Activated CD4-positive, alpha-beta T cell treated with anti-CD3 and anti-CD28 coated beads, Interleukin-2, amount 50 U/mL, for 24 hours (primary cell): ENCODE measurements at regions not wholly inside any gene's neighbourhood (a gene's known extent, or its start where the extent isn't known, plus 50 kb on each side); places are given as distances from the start of the nearest gene placed in this dataset.

ENCODE experiments used
- DNase-seq, 2 donors: peaks; one replicate each; pipeline ENCODE4 v3.0.0-alpha.2; 2020; ENCODE audit warnings: low read depth in 1 of 2, low spot score in 1 of 2

DNA sequence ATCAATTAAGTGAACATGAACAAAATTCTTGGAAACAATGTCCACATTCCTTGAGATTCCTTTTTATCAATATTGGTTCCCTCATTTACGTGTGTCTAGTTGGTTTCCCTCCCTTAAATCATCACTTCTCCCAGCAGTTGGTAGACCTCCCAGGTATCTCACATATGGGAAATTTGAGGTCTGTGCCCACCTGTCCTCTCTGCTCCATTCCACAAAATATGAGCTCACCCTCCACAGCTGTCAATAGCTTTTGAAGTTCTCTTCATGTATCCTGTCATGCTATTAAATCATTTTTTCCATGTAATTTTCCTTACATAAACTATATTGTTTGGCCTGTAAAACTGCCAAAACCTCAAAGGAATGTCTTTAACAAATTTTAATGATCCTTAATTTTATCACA, 992.2 kb upstream of the ACVR2A start:
- DNase-seq: no peak

DNA sequence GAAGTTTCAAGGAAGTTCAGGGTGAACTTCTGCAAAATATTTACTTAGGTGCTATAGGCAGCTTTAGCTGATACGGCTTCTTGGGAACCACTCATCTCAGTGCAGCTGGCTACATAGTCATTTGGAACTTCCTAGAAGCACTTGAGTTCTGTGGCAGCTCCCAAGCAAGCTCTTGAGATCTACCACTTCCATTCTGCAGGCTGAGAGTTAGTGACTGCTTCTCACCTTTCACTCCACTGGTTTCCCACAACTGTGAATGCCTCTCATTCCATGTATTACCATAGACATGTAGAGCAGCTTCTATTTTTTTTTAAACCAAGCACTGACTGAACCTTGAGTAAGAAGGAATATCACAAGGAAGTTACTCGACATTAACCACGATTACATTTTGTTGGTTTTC, 994.1 kb upstream of the ACVR2A start:
- DNase-seq: no peak

DNA sequence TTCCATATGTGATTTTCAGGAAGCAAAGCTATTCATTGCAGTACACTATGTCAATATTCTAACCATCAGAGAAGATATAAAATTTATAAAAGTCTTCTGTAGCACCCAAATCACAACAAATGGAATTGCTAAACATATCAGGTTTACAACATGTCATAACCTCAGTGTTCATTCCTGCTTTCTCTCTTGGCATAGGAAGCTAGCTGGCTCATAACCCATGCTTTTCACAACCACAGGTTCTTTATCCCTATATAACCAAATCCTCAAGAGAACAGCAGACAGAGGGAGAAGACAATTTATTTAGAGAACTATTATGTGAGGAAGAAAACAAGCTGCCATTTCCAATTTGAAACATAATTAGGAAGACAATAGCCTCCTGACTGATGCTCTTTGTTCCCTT, 997.0 kb upstream of the ACVR2A start:
- no peak for DNase-seq

DNA sequence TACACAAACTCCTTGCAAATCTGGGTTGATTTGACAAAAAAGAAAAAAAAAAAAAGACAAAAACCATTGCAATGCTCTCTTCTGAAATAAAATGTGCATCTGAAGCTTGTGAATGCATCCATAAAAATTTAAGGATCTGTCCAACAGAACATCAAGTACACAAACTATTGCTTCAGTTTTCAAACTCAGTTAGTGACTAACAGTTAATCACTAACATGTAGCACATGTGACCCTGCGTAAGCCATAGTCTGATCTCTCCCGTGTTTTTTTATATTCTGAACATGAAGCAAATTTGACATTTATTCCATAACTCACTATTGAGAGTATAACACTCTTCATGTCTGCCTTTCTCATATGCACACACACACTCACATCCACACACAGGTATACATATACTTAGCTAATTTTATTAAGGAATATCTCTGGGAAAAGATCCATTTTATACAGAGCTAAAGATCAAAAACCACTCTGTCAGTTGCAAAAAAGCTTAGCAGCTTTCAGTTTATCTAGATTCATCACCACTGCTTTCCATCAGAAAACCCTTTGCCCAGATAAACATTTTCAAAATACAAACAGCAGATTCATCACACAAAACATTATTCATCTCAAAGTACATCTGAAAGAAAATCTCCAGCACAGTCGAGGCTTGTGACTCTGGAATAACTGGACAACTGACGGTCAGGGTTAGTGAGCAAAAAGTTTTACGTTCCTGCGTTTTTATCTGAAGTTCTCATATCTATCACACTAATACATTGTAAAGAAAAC, 1000.4 kb upstream of the ACVR2A start:
- no peak for DNase-seq

DNA sequence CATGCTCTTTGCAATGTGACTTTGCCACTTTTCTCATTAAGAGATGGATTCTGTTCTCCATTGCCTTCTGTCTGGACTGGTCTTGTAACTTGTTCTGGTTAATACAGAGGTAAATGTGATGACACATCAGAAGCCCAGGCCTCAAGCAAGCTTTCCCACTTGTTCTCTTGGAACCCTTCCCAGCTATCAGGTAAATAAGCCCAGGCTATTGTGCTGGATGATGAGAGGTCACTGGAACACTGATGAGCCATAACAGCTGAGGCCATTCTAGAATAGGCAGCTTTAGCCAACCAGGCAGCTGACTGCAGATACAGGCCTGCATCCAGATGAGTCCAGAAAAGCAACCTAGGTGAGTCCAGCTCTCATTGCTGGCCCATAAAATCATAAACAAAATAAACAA, 1007.0 kb upstream of the ACVR2A start:
- no peak for DNase-seq

DNA sequence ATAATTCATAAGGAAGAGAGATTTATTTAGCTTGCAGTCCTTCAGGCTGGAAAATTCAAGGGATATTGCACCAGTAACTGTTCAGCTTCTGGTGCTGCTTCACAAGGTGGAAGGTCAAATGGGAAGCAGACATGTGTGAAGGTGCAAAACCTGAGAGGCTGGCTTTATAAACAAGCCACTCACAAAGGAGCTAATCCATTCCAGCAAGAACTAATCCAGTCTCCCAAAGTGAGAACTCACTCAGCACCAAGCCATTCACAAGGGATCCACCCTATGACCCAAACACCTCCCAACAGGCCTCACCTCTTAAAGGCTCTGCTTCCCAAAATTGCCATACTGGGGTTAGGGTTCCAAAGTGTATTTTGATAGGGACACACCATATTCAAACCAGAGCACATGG, 1018.4 kb upstream of the ACVR2A start:
- no peak for DNase-seq

DNA sequence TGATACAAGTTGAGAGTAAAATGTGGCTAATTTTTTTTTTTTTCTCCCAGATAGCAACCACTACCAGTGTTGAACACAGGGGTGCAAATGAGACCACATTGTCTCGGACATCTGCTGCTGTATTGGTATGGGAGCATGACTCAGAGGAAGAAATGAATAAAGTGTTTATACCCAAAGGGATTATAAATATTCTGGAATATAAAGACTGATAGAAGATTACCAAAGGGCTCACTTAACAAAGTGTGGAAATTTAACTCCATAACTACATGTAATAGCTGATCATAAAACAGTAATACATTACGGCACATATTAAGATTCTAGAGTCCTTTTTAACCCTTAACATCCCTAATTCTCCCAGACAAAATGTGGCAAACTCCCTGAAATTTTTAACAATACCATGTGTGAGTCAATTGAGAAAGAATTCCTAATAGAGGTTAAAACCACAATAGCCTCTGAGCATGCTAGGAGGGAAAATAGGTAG, 1023.0 kb upstream of the ACVR2A start:
- no peak for DNase-seq

DNA sequence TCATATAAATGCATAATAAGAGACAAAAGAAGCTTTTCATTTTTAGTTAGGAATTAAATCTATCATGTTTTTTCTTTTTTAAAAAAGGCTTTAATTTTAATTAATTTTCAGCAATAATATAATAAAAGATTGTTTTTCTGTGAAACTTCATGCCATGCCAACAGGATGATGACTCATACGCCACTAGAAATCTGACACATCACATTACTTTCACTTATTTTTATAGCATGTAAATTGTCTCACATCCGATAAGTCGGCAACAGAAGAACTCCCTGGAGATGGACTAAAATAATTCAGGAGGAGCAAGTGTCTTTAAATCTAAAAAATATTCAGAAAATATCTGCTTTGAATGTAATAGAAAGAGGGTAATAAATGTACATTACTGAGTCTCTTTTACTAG, 1024.2 kb upstream of the ACVR2A start:
- DNase-seq: no peak

DNA sequence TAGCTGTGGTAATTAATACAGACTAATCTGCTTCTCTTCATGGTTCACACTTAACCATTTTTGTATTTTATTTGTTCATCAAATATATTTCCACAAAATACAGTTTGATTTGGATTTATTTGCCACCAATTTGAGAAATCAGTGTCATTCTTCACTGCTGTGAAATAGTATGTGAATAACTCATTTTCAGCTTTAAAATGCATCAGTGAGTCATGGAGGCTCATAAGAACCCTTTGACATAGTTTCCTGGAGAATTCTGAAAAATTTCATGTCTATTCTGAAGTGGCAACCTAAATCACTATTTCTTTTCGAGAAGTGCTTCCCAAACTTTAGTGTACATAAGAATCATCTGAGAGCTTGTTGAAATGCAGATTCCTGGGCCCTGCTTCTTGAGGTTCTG, 1026.7 kb upstream of the ACVR2A start:
- no peak for DNase-seq

DNA sequence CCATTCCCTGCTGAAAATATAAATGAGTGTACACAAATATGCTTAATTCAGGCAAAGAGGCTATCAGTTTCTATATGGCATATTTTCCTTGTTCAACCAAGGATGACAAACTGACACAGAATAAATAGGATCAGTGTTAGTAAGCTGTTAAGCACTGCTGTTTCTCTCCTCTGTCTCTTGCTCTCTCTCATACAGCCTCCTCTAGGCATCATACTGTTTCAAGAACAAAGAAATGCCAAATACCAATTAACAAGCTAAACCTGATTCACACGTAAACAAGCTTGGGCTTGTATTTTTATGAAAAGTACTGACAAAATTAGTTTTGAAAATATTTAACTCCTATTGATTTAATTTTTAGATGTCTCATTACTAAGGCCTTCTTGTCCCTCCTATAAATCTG, 1027.2 kb upstream of the ACVR2A start:
- DNase-seq: no peak

DNA sequence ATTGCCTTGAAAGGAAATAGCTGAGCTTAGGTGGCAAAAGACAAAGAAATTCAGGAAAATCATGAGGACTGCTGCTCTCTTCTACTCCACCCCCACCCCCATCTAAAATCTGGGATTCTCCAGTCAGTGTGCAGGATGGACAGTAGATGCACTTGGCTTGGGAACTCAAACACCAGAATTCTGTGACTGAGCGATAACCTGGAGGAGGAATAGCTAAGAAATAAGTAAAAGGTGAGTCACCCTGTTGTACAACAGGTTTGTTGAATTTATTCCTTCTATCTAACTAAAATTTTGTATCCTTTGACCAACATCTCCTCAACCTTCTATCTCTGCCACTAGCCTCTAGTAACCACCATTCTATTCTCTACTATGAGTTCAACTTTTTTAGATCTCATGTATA, 1029.9 kb upstream of the ACVR2A start:
- DNase-seq: no peak

DNA sequence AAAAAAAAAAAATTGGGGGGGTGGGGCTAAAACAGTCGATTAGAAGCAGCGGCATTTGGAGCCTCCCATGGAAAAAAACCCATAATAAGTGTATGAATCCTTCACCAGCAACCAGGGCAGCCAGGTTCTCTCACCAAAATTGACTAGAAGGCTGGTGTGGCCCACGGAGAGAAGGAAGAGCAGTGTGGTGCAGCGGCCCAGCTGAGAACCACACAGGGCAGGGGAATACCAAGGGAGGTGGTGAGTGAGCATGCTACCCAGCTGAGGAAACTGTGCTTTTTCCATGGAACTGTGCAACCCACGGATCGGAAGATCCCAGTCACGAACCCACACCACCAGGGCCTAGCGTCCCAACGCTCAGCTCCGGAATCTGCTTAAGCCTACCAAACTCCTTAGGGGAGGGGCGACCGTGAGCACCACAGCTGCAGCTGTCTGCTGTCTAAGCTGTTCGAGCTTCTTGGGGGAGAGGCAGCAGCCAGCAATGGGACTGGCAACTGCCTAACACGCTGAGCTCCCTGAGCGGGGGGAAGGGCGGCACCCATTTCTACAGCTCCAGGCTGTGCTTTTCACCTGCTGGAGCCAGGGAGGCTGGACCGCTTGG, 1037.2 kb upstream of the ACVR2A start:
- no peak for DNase-seq

DNA sequence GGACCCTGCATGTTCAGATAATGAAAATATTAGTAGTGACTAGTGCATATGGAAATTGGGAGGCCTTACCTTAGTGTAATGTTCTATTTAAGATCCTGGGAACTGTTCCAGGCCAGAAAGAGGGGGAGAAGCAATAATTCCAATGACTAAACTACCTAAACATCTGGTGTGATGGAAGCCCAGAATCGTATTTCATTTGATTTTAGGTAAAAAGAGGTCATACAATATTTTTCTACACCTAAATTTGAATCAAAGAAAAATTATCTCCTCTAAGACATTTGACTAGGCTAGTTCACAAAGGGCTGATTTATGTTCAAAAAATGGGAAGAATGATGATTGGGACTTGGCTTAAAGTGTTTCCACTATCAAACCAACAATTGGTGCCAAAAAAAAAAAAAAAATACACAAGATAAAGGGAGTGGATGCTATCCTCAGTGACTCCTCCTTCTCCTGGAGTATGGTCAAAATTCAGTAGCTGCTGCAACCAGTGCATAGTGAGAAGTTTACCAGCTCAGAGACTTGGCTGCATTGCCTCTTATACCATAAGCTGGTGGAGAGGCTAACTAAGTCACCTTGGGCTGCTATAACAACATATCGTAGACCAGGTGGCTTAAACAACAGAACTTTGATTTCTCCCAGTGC, 1038.3 kb upstream of the ACVR2A start:
- DNase-seq: no peak

DNA sequence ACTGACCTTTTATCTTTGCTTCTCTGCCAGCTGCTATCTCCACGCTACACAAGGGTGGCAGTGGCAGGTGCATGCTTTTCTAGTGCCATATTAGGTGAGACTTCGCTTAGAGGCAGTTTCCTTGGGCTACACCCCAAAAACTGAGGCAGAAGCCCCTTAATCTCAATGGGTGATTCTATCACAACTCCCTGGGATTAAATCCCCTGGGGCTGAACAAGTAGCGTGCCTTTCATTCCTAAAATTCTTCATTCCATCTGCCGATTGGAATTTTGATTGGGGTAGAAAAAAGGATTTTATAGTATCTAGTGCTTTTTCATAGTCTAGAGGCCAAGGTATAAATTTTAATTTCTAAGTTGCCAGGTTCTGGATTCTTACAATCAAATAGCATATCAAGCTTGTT, 1040.5 kb upstream of the ACVR2A start:
- DNase-seq: no peak

DNA sequence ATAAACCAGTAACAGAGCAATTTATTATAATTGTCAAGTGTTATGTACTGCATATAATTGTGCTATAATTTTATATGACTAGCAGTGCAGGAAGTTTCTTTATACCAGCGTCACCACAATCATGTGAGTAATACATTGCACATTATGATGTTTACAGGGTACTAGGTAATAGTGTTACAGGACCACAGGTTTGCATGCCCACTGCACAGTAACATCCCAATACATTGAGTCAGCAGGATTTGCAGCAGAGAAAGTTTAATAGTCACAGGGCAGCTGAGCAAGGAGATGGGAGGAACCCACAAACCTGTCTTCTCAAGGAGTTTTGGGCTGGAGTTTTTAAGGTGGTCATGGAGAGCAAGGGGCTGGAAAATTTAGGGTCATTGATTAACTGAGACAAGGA, 1042.9 kb upstream of the ACVR2A start:
- DNase-seq: no peak

DNA sequence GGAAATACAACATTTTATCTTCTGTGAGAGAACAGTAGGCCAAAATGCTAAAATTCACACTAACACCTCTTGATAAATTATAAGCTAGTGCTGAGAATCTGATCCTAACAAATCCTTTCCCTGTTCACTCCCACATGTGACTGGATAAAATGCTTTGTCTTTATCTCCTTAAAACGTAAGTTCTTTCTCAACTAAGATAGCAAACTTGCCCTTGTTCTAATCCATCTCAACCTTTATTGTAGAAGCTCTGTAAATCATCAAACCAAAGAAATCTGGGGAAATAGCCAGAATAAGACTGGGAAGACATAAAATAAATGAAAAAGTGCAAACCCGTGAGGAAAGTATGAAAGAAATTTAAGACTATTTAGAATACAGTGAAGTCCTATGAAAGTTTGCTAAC, 1058.4 kb upstream of the ACVR2A start:
- no peak for DNase-seq

DNA sequence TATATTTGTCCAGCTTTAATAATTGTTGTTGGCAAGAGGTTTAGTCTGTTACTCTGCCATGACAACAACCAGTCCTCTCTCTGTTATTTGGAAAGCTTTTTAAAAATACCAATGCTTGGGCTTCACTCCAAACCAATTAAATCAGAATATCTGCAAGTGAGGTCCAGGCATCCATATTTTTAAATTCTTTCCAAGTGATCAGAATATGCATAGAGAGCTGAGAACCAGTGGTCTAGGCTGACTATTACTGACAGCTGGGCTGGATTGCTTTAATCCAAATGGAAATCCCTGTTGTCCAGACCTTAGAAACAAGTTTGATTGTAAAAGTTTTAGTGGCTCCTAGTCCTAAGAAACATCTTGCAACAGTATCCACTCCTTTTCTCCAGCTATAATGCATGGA, 1059.7 kb upstream of the ACVR2A start:
- no peak for DNase-seq

DNA sequence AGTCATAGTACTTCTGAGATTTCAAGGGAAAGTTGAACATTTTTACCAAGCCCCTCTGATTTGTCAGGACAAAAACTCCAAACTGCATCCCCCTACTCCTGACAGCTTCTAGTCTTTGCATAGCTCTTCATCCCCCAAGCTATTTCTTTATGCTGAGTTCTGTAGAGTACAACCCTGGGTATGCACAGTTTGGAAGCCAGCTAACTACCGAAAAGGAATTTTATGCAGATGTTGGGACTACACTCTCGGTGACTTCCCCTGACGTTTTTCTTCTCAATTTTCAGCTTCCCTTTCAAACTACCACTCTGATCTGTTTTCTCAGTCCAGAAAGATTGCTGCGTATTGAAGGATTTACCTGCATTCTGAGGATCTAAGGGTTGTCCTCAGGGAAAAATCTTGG, 1060.2 kb upstream of the ACVR2A start:
- no peak for DNase-seq

DNA sequence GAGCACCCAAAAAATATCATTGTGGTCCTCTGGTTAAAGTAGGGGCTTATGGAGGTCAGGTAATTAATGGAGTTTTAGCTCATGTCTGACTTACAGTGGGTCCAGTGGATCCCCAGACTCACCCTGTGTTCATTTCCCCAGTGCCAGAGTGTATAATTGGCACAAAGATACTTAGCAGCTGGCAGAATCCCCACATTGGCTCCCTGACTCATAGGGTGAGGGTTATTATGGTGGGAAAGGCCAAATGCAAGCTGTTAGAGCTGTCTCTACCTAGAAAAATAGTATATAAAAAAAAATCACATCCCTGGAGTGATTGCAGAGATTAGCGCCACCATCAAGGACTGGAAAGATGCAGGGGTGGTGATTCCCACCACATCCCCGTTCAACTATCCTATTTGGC, 1067.6 kb upstream of the ACVR2A start:
- DNase-seq: no peak

DNA sequence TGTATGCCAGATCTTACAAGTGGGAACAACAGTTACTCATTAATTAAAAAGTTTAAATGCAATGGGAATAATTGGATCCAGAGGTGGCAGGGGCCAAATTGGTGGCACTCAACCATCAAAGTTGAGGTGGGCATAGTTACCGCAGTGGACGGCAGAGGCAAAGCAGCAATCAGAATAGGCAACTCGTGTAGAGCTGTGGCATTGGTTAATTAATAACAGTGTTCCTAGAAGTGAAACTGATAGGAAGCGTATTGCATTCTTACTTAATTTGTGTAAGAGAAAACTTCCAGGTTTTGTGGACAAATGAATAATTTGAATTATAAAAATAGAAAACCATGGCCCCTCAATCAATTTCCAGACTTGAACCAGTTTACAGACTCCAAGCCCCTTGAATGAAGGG, 1068.2 kb upstream of the ACVR2A start:
- DNase-seq: no peak

DNA sequence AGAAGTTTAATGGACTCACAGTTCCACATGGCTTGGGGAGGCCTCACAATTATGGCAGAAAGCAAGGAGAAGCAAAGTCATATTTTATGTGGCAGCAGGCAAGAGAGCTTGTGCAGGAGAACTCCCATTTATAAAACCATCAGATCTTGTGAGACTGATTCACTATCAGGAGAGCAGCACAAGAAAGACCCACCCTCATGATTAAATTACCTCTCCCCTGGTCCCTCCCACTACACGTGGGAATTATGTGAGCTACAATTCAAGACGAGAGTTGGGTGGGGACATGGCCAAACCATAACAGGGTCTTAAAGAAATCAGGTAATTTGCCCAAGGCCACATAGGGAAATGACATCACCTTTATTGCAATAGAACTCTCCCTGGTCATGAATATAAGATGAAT, 1073.3 kb upstream of the ACVR2A start:
- no peak for DNase-seq

DNA sequence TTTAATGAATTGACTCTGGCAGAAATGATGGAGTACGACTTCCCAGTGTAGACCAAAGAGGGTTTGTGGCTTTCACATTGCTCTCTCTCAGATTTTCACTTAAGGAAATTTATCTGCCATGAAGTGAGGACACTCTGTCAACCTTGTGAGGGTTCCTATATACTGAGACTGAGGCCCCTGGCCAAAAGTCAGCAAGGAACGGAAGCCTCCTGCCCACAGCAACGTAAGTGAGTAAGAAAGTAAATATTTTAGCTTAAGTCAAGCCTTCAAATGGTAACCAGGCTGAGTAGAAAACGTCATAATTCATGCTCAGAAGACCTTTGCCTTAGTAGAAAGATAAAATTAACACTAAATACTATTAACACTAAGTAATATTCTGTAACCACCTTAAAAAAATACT, 1080.5 kb upstream of the ACVR2A start:
- no peak for DNase-seq

DNA sequence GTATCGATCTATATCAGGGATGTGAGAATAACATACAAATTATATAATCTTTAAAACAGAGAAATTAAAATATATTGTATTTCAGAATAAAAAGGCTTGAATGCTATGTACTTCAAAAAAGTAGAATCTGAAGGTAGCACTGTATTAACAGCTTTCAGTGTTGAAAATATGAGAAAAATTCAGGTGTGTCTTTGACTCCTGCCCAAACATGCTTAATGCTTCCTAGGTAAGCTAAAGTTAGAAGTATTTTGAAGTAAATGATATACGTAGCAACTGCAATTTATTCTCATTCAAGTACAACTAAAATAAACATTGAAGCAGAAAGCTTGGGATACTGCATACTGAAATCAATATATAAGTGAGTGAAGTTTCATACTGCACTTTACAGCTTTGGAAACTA, 1082.0 kb upstream of the ACVR2A start:
- DNase-seq: no peak
